BJ (cell line): ENCODE measurements at regions not wholly inside any gene's neighbourhood (a gene's known extent, or its start where the extent isn't known, plus 50 kb on each side); places are given as distances from the start of the nearest gene placed in this dataset.
A peak's percentile ranks its signal among the peaks of the same experiment; 100 is the strongest.

Experiments
- CTCF ChIA-PET: fragments of 350-600 bp; formaldehyde crosslinking; extraction: SDS; loops from one replicate; lab custom pipeline; 2021; ENCODE audit warnings: antibody characterized with exemption, inconsistent platforms; lab: Yijun Ruan, JAX
- POLR2A ChIA-PET: fragments of 300-600 bp; sonication (Branson Sonifier 250); formaldehyde crosslinking; extraction: SDS; loops from one replicate; lab custom pipeline; 2021; ENCODE audit warnings: antibody characterized with exemption; lab: Charles Lee
- DNase-seq: peaks from one replicate; pipeline ENCODE4 v3.0.0-alpha.2; 2011; ENCODE audit warnings: low read depth
- H3K27me3 ChIP-seq: 2 replicates; pipeline ENCODE4 v1.6.0; 2011; ENCODE audit warnings: low read length; ENCODE audit not compliant: control insufficient read depth, insufficient read depth
- H3K36me3 ChIP-seq: 2 replicates; pipeline ENCODE4 v1.5.1; 2011; ENCODE audit warnings: low read length; ENCODE audit not compliant: control insufficient read depth, insufficient read depth
- H3K4me3 ChIP-seq: 2 replicates; pipeline ENCODE4 v1.5.1; 2011; ENCODE audit warnings: low read depth, mild to moderate bottlenecking, control low read depth, low read length
- CTCF ChIP-seq: IDR thresholded peaks from 2 replicates; pipeline ENCODE4 v1.5.1; 2011; ENCODE audit warnings: low read depth, mild to moderate bottlenecking, control low read depth, inconsistent platforms, low read length, moderate library complexity; ENCODE audit not compliant: insufficient read depth

GRCh38 chr13:109345433-109345941, 440.9 kb downstream of the IRS2 start:
- no peaks in the 10 kb centered on the region for H3K36me3 ChIP-seq
- H3K27me3 ChIP-seq, result no peaks in the 10 kb centered on the region
- ChIA-PET POLR2A (no interaction called here), CTCF (no interaction called here)
- TF ChIP-seq CTCF, result no peak
- no peak for DNase-seq
- H3K4me3 ChIP-seq, result no peak overlapping the region

DNA sequence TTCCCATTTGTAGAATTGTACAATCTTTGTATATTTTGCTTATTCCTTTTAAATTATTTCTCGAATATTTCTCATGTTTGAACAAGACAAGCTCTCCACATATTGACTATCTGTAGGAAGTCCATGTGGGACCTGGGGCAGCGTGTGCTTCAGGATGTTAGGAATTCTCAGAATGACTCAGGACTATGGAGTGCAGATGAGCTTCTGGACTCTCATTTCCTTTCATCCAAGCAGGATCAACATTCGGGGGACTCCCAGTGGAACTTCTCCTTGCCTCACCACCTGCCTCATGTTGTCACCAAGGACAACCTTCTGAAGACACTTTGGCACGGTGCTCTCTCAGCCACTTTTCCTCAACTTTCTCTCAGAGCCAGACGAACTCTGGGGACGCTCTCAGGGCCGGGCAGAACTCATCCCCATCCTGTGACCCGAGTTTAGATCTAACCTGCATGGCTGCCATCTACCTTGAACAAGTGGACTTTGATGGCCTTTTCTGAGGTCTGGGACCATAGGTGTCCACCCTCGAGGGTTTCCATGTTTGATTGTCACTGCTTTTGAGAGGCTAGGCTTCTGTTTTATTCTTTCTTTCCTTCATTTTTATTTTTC, 441.7 kb downstream of the IRS2 start:
- CTCF ChIA-PET, result interaction anchor here (0.6 kb wide), 1 partner anchor 71 kb away, joined by 3 read pairs; no protein-coding TSS in a partner anchor
- TF ChIP-seq CTCF, result no peak
- POLR2A ChIA-PET, result no interaction called here
- no peaks in the 10 kb centered on the region for H3K36me3 ChIP-seq
- no peak overlapping the region for H3K4me3 ChIP-seq
- no peak for DNase-seq
- H3K27me3 ChIP-seq, result no peaks in the 10 kb centered on the region

DNA sequence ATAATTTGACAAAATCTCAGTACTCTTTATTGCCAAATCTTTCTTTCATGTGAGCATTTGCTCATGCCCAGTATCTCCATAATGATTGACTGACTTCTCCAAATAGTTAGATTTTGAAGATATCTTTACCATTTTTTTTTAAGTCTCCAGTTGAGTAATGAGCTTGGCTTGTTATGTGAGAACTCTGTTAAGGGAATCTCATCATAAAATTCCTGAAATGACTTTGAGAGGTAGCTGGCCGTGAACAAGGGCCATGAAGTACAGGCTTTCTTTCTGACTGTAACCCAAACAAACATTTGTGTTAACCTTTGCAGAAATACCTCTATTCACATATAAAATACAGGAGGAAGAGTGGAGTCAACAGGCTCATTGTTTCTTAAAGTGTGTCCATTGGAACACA, 449.7 kb downstream of the IRS2 start:
- Histone ChIP-seq H3K36me3 (no peaks in the 10 kb centered on the region), H3K4me3 (no peak overlapping the region), H3K27me3 (no peaks in the 10 kb centered on the region)
- ChIA-PET CTCF (interaction anchor here (0.9 kb wide), 1 partner anchor 78 kb away, joined by 3 read pairs; no protein-coding TSS in a partner anchor), POLR2A (no interaction called here)
- no peak for TF ChIP-seq CTCF
- peak; percentile 57 for DNase-seq

- ChIA-PET POLR2A (no interaction called here), CTCF (interaction anchor here (0.9 to 1.1 kb wide), 2 partner anchors 11 to 373 kb away, joined by 3 to 4 read pairs; no protein-coding TSS in a partner anchor)
- Histone ChIP-seq H3K36me3 (no peaks in the 10 kb centered on the region), H3K4me3 (no peak overlapping the region), H3K27me3 (no peaks in the 10 kb centered on the region)
- no peak for TF ChIP-seq CTCF
- no peak for DNase-seq
These were observed 452.3 kb downstream of the IRS2 start for GRCh38 chr13:109333893-109334651.
